WERI-Rb-1 (cell line): ENCODE measurements at regions not wholly inside any gene's neighbourhood (a gene's known extent, or its start where the extent isn't known, plus 50 kb on each side); places are given as distances from the start of the nearest gene placed in this dataset.
"Not testable (repeated sequence)": the region's sequence is repeated elsewhere in the genome, so short reads cannot be mapped to it uniquely, and the experiment has no call there.

Source experiments
- DNase-seq: peaks from one replicate; pipeline ENCODE4 v3.0.0-alpha.2; 2020
- H3K27ac ChIP-seq: fragments of 250-450 bp; sonication (Bioruptor Pico); 2 replicates; pipeline ENCODE4 v1.5.1; 2020; ENCODE audit warnings: mild to moderate bottlenecking, moderate library complexity
- H3K27me3 ChIP-seq: fragments of 250-450 bp; sonication (Bioruptor Pico); 2 replicates; pipeline ENCODE4 v1.5.1; 2021; ENCODE audit warnings: mild to moderate bottlenecking, low read depth, moderate library complexity; ENCODE audit not compliant: insufficient read depth, severe bottlenecking
- H3K36me3 ChIP-seq: fragments of 250-450 bp; sonication (Bioruptor Pico); 2 replicates; pipeline ENCODE4 v1.5.1; 2020; ENCODE audit warnings: mild to moderate bottlenecking, moderate library complexity
- H3K4me3 ChIP-seq: 2 replicates; pipeline ENCODE4 v1.5.1; 2011; ENCODE audit warnings: low read depth, mild to moderate bottlenecking, control low read depth, low read length
- H3K9me3 ChIP-seq: fragments of 250-450 bp; sonication (Bioruptor Pico); 2 replicates; pipeline ENCODE4 v1.5.1; 2021; ENCODE audit warnings: mild to moderate bottlenecking, moderate library complexity; ENCODE audit not compliant: severe bottlenecking
- TF ChIP-seq, protein P1 (sequence below): IDR thresholded peaks from 2 replicates; pipeline ENCODE4 v1.5.1; 2011; ENCODE audit warnings: low read depth, mild to moderate bottlenecking, control low read depth, inconsistent platforms, low read length

DNA sequence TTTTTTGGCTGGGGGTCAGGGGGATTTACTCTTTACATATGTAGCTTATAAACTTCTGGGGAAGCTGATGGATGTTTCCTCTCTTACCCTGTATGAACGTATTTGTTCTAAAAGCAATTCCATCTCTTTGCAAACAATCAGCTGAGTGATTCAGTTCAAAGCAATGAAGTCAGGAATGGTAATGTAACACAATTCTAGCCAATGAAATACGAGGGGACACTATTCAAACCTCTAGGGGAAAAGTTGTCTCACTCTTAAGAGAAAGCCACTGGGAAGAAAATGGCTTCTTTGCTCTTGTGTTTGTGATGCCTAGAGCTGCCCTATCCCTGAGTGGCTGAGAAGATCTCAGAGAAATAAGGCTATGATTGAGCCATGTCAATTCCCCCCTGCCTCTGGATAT is 134.8 kb upstream of the SEMA3C start:
- no peak for DNase-seq
- Histone ChIP-seq H3K4me3 (no peak overlapping the region), H3K9me3 (no peaks in the 10 kb centered on the region), H3K36me3 (no peaks in the 10 kb centered on the region), H3K27me3 (no peaks in the 10 kb centered on the region), H3K27ac (no peak overlapping the region)
- TF ChIP-seq, protein P1, sequence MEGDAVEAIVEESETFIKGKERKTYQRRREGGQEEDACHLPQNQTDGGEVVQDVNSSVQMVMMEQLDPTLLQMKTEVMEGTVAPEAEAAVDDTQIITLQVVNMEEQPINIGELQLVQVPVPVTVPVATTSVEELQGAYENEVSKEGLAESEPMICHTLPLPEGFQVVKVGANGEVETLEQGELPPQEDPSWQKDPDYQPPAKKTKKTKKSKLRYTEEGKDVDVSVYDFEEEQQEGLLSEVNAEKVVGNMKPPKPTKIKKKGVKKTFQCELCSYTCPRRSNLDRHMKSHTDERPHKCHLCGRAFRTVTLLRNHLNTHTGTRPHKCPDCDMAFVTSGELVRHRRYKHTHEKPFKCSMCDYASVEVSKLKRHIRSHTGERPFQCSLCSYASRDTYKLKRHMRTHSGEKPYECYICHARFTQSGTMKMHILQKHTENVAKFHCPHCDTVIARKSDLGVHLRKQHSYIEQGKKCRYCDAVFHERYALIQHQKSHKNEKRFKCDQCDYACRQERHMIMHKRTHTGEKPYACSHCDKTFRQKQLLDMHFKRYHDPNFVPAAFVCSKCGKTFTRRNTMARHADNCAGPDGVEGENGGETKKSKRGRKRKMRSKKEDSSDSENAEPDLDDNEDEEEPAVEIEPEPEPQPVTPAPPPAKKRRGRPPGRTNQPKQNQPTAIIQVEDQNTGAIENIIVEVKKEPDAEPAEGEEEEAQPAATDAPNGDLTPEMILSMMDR: no peak

DNA sequence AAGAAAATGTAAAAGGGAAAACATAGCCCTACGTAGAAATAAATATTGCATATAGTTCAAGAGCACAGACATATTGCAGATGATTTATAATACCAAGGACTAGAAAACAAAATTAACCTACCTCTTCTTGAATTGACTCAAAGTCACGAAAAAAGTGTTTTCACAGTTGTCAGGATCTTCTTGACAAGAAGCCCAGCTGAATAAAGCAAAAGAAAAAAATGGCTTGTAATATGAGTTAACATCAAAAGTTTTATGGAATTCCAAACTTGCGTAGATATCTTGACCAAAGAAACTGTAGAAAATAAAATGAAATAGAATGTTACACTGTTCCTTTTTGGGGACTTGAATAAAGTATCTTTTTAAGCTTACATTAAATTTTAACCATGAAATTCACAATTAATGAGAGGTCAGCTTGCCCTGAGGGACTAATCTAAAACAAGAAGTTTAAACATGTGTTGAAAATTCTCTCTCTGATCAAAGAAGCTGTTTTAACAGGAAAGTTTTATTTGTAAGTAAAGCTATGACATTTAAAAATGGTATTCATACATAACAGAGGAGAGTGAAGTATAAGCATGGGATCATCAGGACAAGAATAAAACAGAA is 133.1 kb upstream of the SEMA3C start:
- DNase-seq: no peak
- TF ChIP-seq, protein P1: no peak
- no peak overlapping the region for H3K27ac ChIP-seq
- H3K27me3 ChIP-seq: no peaks in the 10 kb centered on the region
- H3K4me3 ChIP-seq: no peak overlapping the region
- H3K9me3 ChIP-seq: no peaks in the 10 kb centered on the region
- no peaks in the 10 kb centered on the region for H3K36me3 ChIP-seq

DNA sequence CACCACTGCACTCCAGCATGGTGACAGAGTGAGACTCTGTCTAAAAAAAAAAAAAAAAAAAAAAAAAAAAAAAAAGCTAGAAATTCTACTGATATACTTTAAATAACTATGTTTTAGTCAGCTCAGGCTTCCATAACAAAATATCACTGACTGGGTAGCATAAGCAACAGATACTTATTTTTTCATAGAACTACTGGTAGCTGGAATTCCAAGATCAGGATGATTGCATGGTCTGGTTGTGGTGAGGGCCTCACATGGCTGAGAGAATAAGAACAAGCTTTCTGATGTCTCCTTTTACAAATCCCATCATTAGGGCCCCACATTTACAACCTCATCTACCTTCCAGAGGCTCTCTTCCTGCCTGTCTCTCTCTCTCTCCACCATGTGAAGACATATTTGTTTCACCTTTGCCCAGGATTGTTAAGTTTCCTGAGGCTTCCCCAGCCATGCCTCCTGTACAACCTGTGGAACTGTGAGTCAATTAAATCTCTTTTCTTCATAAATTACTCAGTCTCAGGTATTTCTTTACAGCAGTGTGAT is 126.7 kb upstream of the SEMA3C start:
- no peak for DNase-seq
- H3K36me3 ChIP-seq: no peaks in the 10 kb centered on the region

DNA sequence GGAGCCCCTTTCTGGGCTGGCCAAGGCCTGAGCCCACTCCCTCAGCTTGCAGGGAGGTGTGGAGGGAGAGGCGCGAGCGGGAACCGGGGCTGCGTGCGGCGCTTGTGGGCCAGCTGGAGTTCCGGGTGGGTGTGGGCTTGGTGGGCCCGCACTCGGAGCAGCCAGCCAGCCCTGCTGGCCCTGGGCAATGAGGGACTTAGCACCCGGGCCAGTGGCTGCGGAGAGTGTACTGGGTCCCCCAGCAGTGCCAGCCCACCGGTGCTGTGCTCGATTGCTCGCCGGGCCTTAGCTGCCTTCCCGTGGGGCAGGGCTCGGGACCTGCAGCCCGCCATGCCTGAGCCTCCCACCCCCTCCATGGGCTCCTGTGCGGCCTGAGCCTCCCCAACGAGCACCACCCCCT is 123.8 kb upstream of the SEMA3C start:
- H3K36me3 ChIP-seq, H3K27ac ChIP-seq, H3K4me3 ChIP-seq, H3K9me3 ChIP-seq, H3K27me3 ChIP-seq, DNase-seq: not testable (repeated sequence)

More for the DNA sequence above, 126.7 kb upstream of the SEMA3C start:
- TF ChIP-seq, protein P1: no peak
- no peak overlapping the region for H3K27ac ChIP-seq
- no peak overlapping the region for H3K4me3 ChIP-seq
- H3K9me3 ChIP-seq: no peaks in the 10 kb centered on the region
- H3K27me3 ChIP-seq: no peaks in the 10 kb centered on the region

DNA sequence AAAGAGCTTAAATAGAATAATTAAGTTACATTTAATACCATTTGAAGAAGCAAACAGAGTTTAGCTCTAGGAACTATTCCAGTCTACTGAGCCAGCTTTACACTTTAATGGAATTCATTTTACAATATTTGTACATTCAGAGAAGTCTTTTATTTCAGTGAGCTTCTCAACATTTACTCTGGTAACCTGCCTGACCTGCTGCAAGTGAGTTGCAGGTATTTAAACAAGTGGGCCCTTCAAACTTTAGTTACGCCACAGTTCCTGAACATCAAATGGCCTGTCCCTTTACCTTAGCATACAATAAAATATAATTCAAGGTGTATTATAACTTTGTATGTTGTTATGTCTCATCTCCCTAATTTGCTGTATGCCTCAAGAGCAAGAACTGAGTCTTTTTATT is 121.6 kb upstream of the SEMA3C start:
- Histone ChIP-seq H3K36me3 (no peaks in the 10 kb centered on the region), H3K27ac (no peak overlapping the region), H3K9me3 (no peaks in the 10 kb centered on the region), H3K4me3 (no peak overlapping the region), H3K27me3 (no peaks in the 10 kb centered on the region)
- no peak for DNase-seq
- TF ChIP-seq, protein P1: no peak

DNA sequence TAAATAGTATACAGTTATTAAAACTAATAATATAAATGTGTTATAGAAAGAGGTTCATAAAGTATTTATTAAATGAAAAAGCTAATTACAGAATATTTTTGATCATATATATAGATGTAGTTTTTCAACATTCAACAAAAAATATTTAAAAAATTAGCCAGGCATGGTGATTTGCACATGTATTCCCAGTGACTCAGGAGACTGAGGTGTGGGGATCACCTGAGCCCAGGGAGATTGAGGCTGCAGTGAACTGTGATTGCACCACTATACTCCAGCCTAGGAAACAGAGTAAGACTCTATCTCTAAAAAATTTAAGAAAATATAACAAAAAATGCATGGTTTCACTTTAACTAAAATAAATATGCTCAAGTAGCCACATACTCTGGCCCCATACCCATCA is 118.0 kb upstream of the SEMA3C start:
- TF ChIP-seq, protein P1: no peak

More for the DNA sequence above, 118.0 kb upstream of the SEMA3C start:
- no peaks in the 10 kb centered on the region for H3K9me3 ChIP-seq
- H3K27ac ChIP-seq: no peak overlapping the region
- no peak overlapping the region for H3K4me3 ChIP-seq
- DNase-seq: no peak
- no peaks in the 10 kb centered on the region for H3K27me3 ChIP-seq
- H3K36me3 ChIP-seq: no peaks in the 10 kb centered on the region
